ENCODE measurements at regions not wholly inside any gene's neighbourhood (a gene's known extent, or its start where the extent isn't known, plus 50 kb on each side); places are given as distances from the start of the nearest gene placed in this dataset.
"Not testable (repeated sequence)": the region's sequence is repeated elsewhere in the genome, so short reads cannot be mapped to it uniquely, and the experiment has no call there.

GRCh38 chr20:1840817-1841553 is 54.2 kb upstream of the SIRPA start:
- no peak overlapping the region for H2AFZ ChIP-seq (ENCODE audit: low read depth, low read length)
- 42% methylated on average over 4 of the region's 7 CpGs for WGBS
- H3K14ac ChIP-seq (ENCODE audit: low read length in 2 of 2): peak overlapping the region in 1 of 2 experiments; percentile 80
- H3K23ac ChIP-seq (ENCODE audit: low read length in 2 of 2): no peak overlapping the region
- H3K9ac ChIP-seq (ENCODE audit: low read length): no peak overlapping the region
- peak overlapping the region; percentile 41 for H4K91ac ChIP-seq (ENCODE audit: low read length)
- peak overlapping the region; percentile 1 for H2BK15ac ChIP-seq (ENCODE audit: low read depth, poor library complexity, severe bottlenecking)
- peak overlapping the region; percentile 78 for H4K8ac ChIP-seq (ENCODE audit: low read length)
- H3K27ac ChIP-seq (ENCODE audit: low read length, poor library complexity, severe bottlenecking): no peak overlapping the region
- DNase-seq: no peak
- peaks cover 19 to 36% of the 10 kb centered on the region in 2 experiments for H3K27me3 ChIP-seq (ENCODE audit: control insufficient read depth in 1 of 2, insufficient read depth in 1 of 2, low read length in 2 of 2)
- no peak overlapping the region for H2AK5ac ChIP-seq (ENCODE audit: low read length, severe bottlenecking)
- H3K79me1 ChIP-seq (replicated peaks; ENCODE audit: low read length, poor library complexity, severe bottlenecking): no peaks in the 10 kb centered on the region
- H2BK120ac ChIP-seq (ENCODE audit: low read depth, low read length): no peak overlapping the region
- no peak overlapping the region for H3K4me2 ChIP-seq (ENCODE audit: low read length, poor library complexity, severe bottlenecking)
- H3K18ac ChIP-seq (ENCODE audit: low read depth in 1 of 2, low read length in 2 of 2): peak overlapping the region; percentile 40 to 67
- H3K36me3 ChIP-seq (ENCODE audit: control insufficient read depth in 1 of 2, insufficient read depth in 2 of 2, low read depth in 1 of 2, low read length in 2 of 2): no peaks in the 10 kb centered on the region
- no peaks in the 10 kb centered on the region for H3K9me3 ChIP-seq (ENCODE audit: control insufficient read depth, low read length)
- no peak overlapping the region for H2BK5ac ChIP-seq (ENCODE audit: low read depth, low read length, poor library complexity, severe bottlenecking)
- no peak overlapping the region for H3K4me3 ChIP-seq (ENCODE audit: insufficient read depth in 1 of 2, low read depth in 1 of 2, low read length in 2 of 2)
- peak overlapping the region; percentile 24 to 55 for H3K4ac ChIP-seq (ENCODE audit: low read depth in 1 of 2, low read length in 2 of 2)
- peaks cover 2% of the 10 kb centered on the region for H3K4me1 ChIP-seq (ENCODE audit: control insufficient read depth, insufficient read depth, low read depth, low read length)
- H2BK12ac ChIP-seq (ENCODE audit: low read length in 2 of 2): peak overlapping the region; percentile 7 to 71

- not testable (repeated sequence) for H3K4me3 ChIP-seq (ENCODE audit: insufficient read depth in 1 of 2, low read depth in 1 of 2, low read length in 2 of 2); H2BK120ac ChIP-seq (ENCODE audit: low read depth, low read length); H3K4me2 ChIP-seq (ENCODE audit: low read length, poor library complexity, severe bottlenecking); H3K4ac ChIP-seq (ENCODE audit: low read depth in 1 of 2, low read length in 2 of 2); H3K4me1 ChIP-seq (ENCODE audit: control insufficient read depth, insufficient read depth, low read depth, low read length); H3K27ac ChIP-seq (ENCODE audit: low read length, poor library complexity, severe bottlenecking); H2BK5ac ChIP-seq (ENCODE audit: low read depth, low read length, poor library complexity, severe bottlenecking); H3K79me1 ChIP-seq (replicated peaks; ENCODE audit: low read length, poor library complexity, severe bottlenecking); H3K9me3 ChIP-seq (ENCODE audit: control insufficient read depth, low read length); H4K91ac ChIP-seq (ENCODE audit: low read length); H3K14ac ChIP-seq (ENCODE audit: low read length in 2 of 2); H4K8ac ChIP-seq (ENCODE audit: low read length); DNase-seq; H2AK5ac ChIP-seq (ENCODE audit: low read length, severe bottlenecking); H2BK15ac ChIP-seq (ENCODE audit: low read depth, poor library complexity, severe bottlenecking); H3K9ac ChIP-seq (ENCODE audit: low read length); H3K23ac ChIP-seq (ENCODE audit: low read length in 2 of 2); H3K36me3 ChIP-seq (ENCODE audit: control insufficient read depth in 1 of 2, insufficient read depth in 2 of 2, low read depth in 1 of 2, low read length in 2 of 2); H2AFZ ChIP-seq (ENCODE audit: low read depth, low read length)
- Histone ChIP-seq H3K18ac (ENCODE audit: low read depth in 1 of 2, low read length in 2 of 2) (peak overlapping the region in 1 of 2 experiments; percentile 52), H3K27me3 (ENCODE audit: control insufficient read depth in 1 of 2, insufficient read depth in 1 of 2, low read length in 2 of 2) (peaks cover 28 to 45% of the 10 kb centered on the region in 2 experiments), H2BK12ac (ENCODE audit: low read length in 2 of 2) (peak overlapping the region; percentile 46 to 49)
- 89% methylated on average over 21 of the region's 23 CpGs for WGBS
These were observed 55.6 kb upstream of the SIRPA start for GRCh38 chr20:1839376-1840317.

GRCh38 chr20:1838556-1839279 is 56.5 kb upstream of the SIRPA start:
- Histone ChIP-seq H2BK5ac (ENCODE audit: low read depth, low read length, poor library complexity, severe bottlenecking) (no peak overlapping the region), H3K23ac (ENCODE audit: low read length in 2 of 2) (no peak overlapping the region), H3K27ac (ENCODE audit: low read length, poor library complexity, severe bottlenecking) (no peak overlapping the region), H3K4me1 (ENCODE audit: control insufficient read depth, insufficient read depth, low read depth, low read length) (peaks cover 2% of the 10 kb centered on the region), H3K18ac (ENCODE audit: low read depth in 1 of 2, low read length in 2 of 2) (peak overlapping the region in 1 of 2 experiments; percentile 52), H3K9me3 (ENCODE audit: control insufficient read depth, low read length) (no peaks in the 10 kb centered on the region), H3K4me2 (ENCODE audit: low read length, poor library complexity, severe bottlenecking) (no peak overlapping the region), H3K27me3 (ENCODE audit: control insufficient read depth in 1 of 2, insufficient read depth in 1 of 2, low read length in 2 of 2) (peaks cover 38 to 50% of the 10 kb centered on the region in 2 experiments), H2AK5ac (ENCODE audit: low read length, severe bottlenecking) (no peak overlapping the region), H4K8ac (ENCODE audit: low read length) (no peak overlapping the region), H2BK15ac (ENCODE audit: low read depth, poor library complexity, severe bottlenecking) (no peak overlapping the region), H3K4ac (ENCODE audit: low read depth in 1 of 2, low read length in 2 of 2) (no peak overlapping the region), H3K36me3 (ENCODE audit: control insufficient read depth in 1 of 2, insufficient read depth in 2 of 2, low read depth in 1 of 2, low read length in 2 of 2) (no peaks in the 10 kb centered on the region), H4K91ac (ENCODE audit: low read length) (no peak overlapping the region), H2BK120ac (ENCODE audit: low read depth, low read length) (no peak overlapping the region), H3K79me1 (replicated peaks; ENCODE audit: low read length, poor library complexity, severe bottlenecking) (no peaks in the 10 kb centered on the region), H3K4me3 (ENCODE audit: insufficient read depth in 1 of 2, low read depth in 1 of 2, low read length in 2 of 2) (no peak overlapping the region), H2AFZ (ENCODE audit: low read depth, low read length) (no peak overlapping the region), H2BK12ac (ENCODE audit: low read length in 2 of 2) (peak overlapping the region in 1 of 2 experiments; percentile 46), H3K9ac (ENCODE audit: low read length) (no peak overlapping the region), H3K14ac (ENCODE audit: low read length in 2 of 2) (peak overlapping the region in 1 of 2 experiments; percentile 22)
- WGBS: 41% methylated on average over 6 of the region's 6 CpGs
- no peak for DNase-seq

All from mesenchymal stem cell (in vitro differentiated cells and primary cell).